ENCODE measurements at regions not wholly inside any gene's neighbourhood (a gene's known extent, or its start where the extent isn't known, plus 50 kb on each side); places are given as distances from the start of the nearest gene placed in this dataset.

DNA sequence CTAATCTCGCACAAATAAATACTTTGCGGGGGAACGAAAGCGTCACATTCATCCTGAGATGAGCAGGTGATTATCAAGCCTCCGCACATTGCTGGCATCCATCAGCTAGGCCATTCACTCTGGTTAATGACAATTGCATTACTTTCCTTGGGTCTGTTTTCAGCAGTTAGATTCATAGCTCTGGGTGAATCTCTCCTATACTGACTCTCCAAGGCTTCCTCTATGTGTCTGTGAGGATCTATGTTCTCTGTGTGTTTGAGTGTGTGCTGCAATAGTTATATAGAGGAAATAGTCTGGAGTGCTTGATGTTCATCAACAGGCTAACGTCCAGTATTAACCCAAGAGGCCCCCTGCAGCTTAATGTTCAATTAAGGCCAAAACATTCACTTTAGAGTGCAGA, 133.0 kb upstream of the CTTNBP2NL start:
- intact Hi-C loops (cut with micrococcal nuclease) = no loop called here
- Histone ChIP-seq H3K9me3 (replicated peaks in 1 of 2; ENCODE audit: control insufficient read depth in 1 of 2, insufficient read depth in 1 of 2, low read length in 2 of 2) (no peaks in the 10 kb centered on the region), H3K27me3 (ENCODE audit: control insufficient read depth in 2 of 2, insufficient read depth in 2 of 2, low read length in 2 of 2) (no peaks in the 10 kb centered on the region), H3K4me2 (replicated peaks; ENCODE audit: extremely low read depth, low read length, poor library complexity, severe bottlenecking) (no peak overlapping the region), H3K79me2 (ENCODE audit: insufficient read depth, low read length) (no peaks in the 10 kb centered on the region), H3K27ac (ENCODE audit: low read depth in 1 of 2, low read length in 2 of 2) (no peak overlapping the region), H3K36me3 (replicated peaks in 1 of 2; ENCODE audit: control insufficient read depth in 1 of 2, insufficient read depth in 2 of 2, low read length in 2 of 2) (no peaks in the 10 kb centered on the region), H3K9ac (ENCODE audit: insufficient read depth, low read length, poor library complexity, severe bottlenecking) (no peak overlapping the region), H2AFZ (ENCODE audit: insufficient read depth, low read depth, low read length, poor library complexity, severe bottlenecking) (no peak overlapping the region), H3K4me1 (ENCODE audit: control insufficient read depth in 1 of 2, insufficient read depth in 2 of 2, low read length in 2 of 2) (no peaks in the 10 kb centered on the region), H3K4me3 (replicated peaks in 1 of 3; ENCODE audit: low read depth in 2 of 3, low read length in 3 of 3) (no peak overlapping the region), H4K20me1 (ENCODE audit: insufficient read depth, low read length) (no peaks in the 10 kb centered on the region)
- Mint-ChIP-seq H3K27me3 (ENCODE audit: low read depth in 3 of 3) (peaks cover 0 to under 1% (median 0%) of the 10 kb centered on the region in 3 donors), H3K27ac (no peak overlapping the region), H3K36me3 (no peaks in the 10 kb centered on the region), H3K4me1 (no peaks in the 10 kb centered on the region), H3K9me3 (peaks cover 0 to 3% (median 0%) of the 10 kb centered on the region in 7 donors), H3K4me3 (no peak overlapping the region)
- WGBS (ENCODE audit: insufficient coverage) = 83% methylated on average over 6 of the region's 6 CpGs
- DNase-seq = no peak
- TF ChIP-seq CTCF (IDR thresholded peaks at IDR 0.05) = no peak

DNA sequence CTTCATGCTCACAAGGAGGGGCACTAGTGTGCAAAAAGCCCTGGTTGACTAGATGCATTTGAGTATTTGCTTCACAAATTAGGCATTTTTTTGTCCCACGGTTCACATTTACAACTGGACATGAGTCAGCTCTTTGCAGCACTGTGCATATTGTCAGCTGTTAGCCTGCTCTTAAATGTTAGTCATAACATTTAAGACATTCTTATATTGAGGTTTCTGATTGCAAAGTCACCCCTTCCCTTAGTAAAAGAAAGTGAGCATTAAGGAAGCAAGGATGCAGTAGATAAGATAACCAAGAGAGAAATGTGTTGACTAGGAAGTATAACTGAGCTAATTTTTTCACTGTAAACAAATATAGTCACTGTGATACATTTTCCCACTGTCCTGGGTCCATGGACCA, 132.6 kb upstream of the CTTNBP2NL start:
- H3K9me3 Mint-ChIP-seq = peaks cover 0 to 3% (median 0%) of the 10 kb centered on the region in 7 donors
- no peak for TF ChIP-seq CTCF (IDR thresholded peaks at IDR 0.05)
- H3K9ac ChIP-seq (ENCODE audit: insufficient read depth, low read length, poor library complexity, severe bottlenecking) = no peak overlapping the region

More for the DNA sequence above, 132.6 kb upstream of the CTTNBP2NL start:
- H3K27me3 Mint-ChIP-seq (ENCODE audit: low read depth in 3 of 3) = peaks cover 0 to 2% (median 0%) of the 10 kb centered on the region in 3 donors
- H4K20me1 ChIP-seq (ENCODE audit: insufficient read depth, low read length) = no peaks in the 10 kb centered on the region
- H3K4me1 ChIP-seq (ENCODE audit: control insufficient read depth in 1 of 2, insufficient read depth in 2 of 2, low read length in 2 of 2) = no peaks in the 10 kb centered on the region
- H3K4me2 ChIP-seq (replicated peaks; ENCODE audit: extremely low read depth, low read length, poor library complexity, severe bottlenecking) = no peak overlapping the region
- no peak for DNase-seq
- no peaks in the 10 kb centered on the region for H3K27me3 ChIP-seq (ENCODE audit: control insufficient read depth in 2 of 2, insufficient read depth in 2 of 2, low read length in 2 of 2)
- H3K9me3 ChIP-seq (replicated peaks in 1 of 2; ENCODE audit: control insufficient read depth in 1 of 2, insufficient read depth in 1 of 2, low read length in 2 of 2) = no peaks in the 10 kb centered on the region
- no peak overlapping the region for H3K27ac ChIP-seq (ENCODE audit: low read depth in 1 of 2, low read length in 2 of 2)
- no peaks in the 10 kb centered on the region for H3K36me3 ChIP-seq (replicated peaks in 1 of 2; ENCODE audit: control insufficient read depth in 1 of 2, insufficient read depth in 2 of 2, low read length in 2 of 2)
- no peak overlapping the region for H3K4me3 Mint-ChIP-seq
- H2AFZ ChIP-seq (ENCODE audit: insufficient read depth, low read depth, low read length, poor library complexity, severe bottlenecking) = no peak overlapping the region
- no peaks in the 10 kb centered on the region for H3K36me3 Mint-ChIP-seq
- WGBS (ENCODE audit: insufficient coverage) = no CpG with 5 or more reads among the region's 1 CpG
- no peak overlapping the region for H3K4me3 ChIP-seq (replicated peaks in 1 of 3; ENCODE audit: low read depth in 2 of 3, low read length in 3 of 3)
- intact Hi-C loops (cut with micrococcal nuclease) = no loop called here
- H3K4me1 Mint-ChIP-seq = no peaks in the 10 kb centered on the region
- H3K79me2 ChIP-seq (ENCODE audit: insufficient read depth, low read length) = no peaks in the 10 kb centered on the region
- no peak overlapping the region for H3K27ac Mint-ChIP-seq

Data from CD14-positive monocyte (primary cell).